ENCODE measurements at regions not wholly inside any gene's neighbourhood (a gene's known extent, or its start where the extent isn't known, plus 50 kb on each side); places are given as distances from the start of the nearest gene placed in this dataset.
"Not testable (repeated sequence)": the region's sequence is repeated elsewhere in the genome, so short reads cannot be mapped to it uniquely, and the experiment has no call there.

DNA sequence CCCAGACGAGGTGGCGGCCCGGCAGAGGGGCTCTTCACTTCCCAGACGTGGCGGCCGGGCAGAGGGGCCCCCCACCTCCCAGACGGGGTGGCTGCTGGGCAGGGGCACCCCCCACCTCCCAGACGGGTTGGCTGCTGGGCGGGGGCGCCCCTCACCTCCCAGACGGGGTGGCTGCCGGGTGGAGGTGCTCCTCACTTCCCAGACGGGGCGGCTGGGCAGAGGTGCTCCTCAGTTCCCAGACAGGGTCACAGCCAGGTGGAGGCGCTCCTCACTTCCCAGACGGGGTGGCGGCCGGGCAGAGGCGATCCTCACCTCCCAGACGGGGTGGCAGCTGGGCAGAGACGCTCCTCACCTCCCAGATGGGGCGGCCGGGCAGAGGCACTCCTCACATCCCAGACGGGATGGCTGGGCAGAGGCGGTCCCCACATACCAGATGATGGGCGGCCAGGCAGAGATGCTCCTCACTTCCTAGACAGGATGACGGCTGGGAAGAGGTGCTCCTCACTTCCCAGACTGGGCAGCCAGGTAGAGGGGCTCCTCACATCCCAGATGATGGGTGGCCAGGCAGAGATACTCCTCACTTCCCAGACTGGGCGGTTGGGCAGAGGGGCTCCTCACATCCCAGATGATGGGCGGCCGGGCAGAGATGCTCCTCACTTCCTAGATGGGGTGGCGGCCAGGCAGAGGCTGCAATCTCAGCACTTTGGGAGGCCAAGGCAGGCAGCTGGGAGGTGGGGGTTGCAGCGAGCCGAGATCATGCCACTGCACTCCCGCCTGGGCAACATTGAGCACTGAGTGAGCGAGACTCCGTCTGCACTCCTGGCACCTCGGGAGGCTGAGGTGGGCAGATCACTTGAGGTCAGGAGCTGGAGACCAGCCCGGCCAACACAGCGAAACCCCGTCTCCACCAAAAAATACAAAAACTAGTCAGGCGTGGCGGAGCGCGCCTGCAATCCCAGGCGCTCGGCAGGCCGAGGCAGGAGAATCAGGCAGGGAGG is 391.6 kb upstream of the CYLC2 start:
- H3K9me3 Mint-ChIP-seq: peaks cover 6 to 30% (median 18%) of the 10 kb centered on the region in 5 donors

GRCh38 chr9:102594241-102594640 is 400.9 kb upstream of the CYLC2 start:
- DNase-seq: no peak
- no peaks in the 10 kb centered on the region for H3K9me3 ChIP-seq (ENCODE audit: low read length)
- Mint-ChIP-seq H3K36me3 (no peaks in the 10 kb centered on the region), H3K27ac (no peak overlapping the region), H3K9me3 (peaks cover under 1 to 23% (median 16%) of the 10 kb centered on the region in 5 donors), H3K27me3 (no peaks in the 10 kb centered on the region), H3K4me1 (no peaks in the 10 kb centered on the region), H3K4me3 (no peak overlapping the region)
- H3K27me3 ChIP-seq (ENCODE audit: insufficient read depth, low read length, poor library complexity, severe bottlenecking): no peaks in the 10 kb centered on the region
- POLR2A ChIA-PET: no interaction called here
- H3K4me1 ChIP-seq (ENCODE audit: insufficient read depth, low read length): no peaks in the 10 kb centered on the region
- H3K4me3 ChIP-seq (ENCODE audit: low read length): no peak overlapping the region
- CTCF ChIA-PET: no interaction called here
- no peaks in the 10 kb centered on the region for H3K36me3 ChIP-seq (ENCODE audit: insufficient read depth, low read length)
- H3K27ac ChIP-seq (ENCODE audit: low read depth, low read length): no peak overlapping the region

More for the DNA sequence above, 391.6 kb upstream of the CYLC2 start:
- H3K9me3 ChIP-seq (ENCODE audit: low read length); H3K27ac ChIP-seq (ENCODE audit: low read depth, low read length); H3K4me3 Mint-ChIP-seq; POLR2A ChIA-PET; H3K36me3 Mint-ChIP-seq; H3K4me1 Mint-ChIP-seq; H3K36me3 ChIP-seq (ENCODE audit: insufficient read depth, low read length); H3K27ac Mint-ChIP-seq; H3K4me3 ChIP-seq (ENCODE audit: low read length); H3K4me1 ChIP-seq (ENCODE audit: insufficient read depth, low read length); CTCF ChIA-PET; H3K27me3 Mint-ChIP-seq; H3K27me3 ChIP-seq (ENCODE audit: insufficient read depth, low read length, poor library complexity, severe bottlenecking): not testable (repeated sequence)
- peak in 1 of 5 donors; percentile 36 for DNase-seq

DNA sequence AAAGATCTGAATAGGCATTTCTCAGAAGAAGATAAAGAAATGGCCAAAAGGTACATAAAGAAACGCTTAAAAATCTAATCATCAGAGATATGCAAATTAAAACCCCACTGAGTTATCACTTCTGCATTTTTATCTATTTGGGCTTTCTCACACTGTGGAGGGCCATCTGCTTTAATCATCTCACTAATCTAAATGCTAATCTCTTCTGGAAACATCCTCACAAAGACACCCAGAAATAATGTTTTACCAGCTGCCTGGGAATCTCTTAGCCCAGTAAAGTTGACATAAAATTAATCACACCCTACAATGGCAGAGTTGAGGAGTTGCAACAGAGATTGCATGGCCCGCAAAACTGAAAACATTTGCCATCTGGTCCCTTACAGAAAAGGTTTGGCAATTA is 407.9 kb upstream of the CYLC2 start:
- no peak overlapping the region for H3K27ac ChIP-seq (ENCODE audit: low read depth, low read length)
- Mint-ChIP-seq H3K4me1 (no peaks in the 10 kb centered on the region), H3K9me3 (peaks cover 0 to 27% (median 4%) of the 10 kb centered on the region in 5 donors), H3K36me3 (no peaks in the 10 kb centered on the region), H3K27me3 (no peaks in the 10 kb centered on the region), H3K27ac (no peak overlapping the region), H3K4me3 (no peak overlapping the region)
- no peaks in the 10 kb centered on the region for H3K9me3 ChIP-seq (ENCODE audit: low read length)
- DNase-seq: no peak
- H3K27me3 ChIP-seq (ENCODE audit: insufficient read depth, low read length, poor library complexity, severe bottlenecking): no peaks in the 10 kb centered on the region
- no peak overlapping the region for H3K4me3 ChIP-seq (ENCODE audit: low read length)
- H3K36me3 ChIP-seq (ENCODE audit: insufficient read depth, low read length): no peaks in the 10 kb centered on the region
- ChIA-PET POLR2A (no interaction called here), CTCF (no interaction called here)
- no peaks in the 10 kb centered on the region for H3K4me1 ChIP-seq (ENCODE audit: insufficient read depth, low read length)

DNA sequence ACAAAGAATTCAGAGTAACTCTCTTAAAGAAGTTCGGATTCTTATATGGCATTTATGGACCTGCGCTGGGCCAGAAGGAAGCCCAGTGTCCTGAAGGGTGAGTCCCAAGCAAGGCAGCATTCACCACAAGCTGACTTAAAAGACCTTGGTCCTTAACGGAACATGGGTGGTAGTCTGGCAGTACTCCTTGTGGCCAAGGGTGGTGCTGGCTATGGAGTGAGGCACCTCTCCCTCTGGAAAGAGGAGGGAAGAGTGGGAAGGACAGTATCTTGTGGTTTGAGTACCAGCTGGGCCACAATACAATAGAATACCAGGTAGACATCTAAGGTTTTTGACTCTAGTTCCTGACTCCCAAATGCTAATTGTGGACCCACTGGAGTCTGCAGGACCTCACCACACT is 425.7 kb upstream of the CYLC2 start:
- H3K27ac ChIP-seq (ENCODE audit: low read depth, low read length): no peak overlapping the region
- H3K9me3 ChIP-seq (ENCODE audit: low read length): no peaks in the 10 kb centered on the region
- peaks cover 2 to 43% (median 12%) of the 10 kb centered on the region in 5 donors for H3K9me3 Mint-ChIP-seq
- H3K4me1 ChIP-seq (ENCODE audit: insufficient read depth, low read length): no peaks in the 10 kb centered on the region
- no peaks in the 10 kb centered on the region for H3K36me3 ChIP-seq (ENCODE audit: insufficient read depth, low read length)
- H3K27me3 ChIP-seq (ENCODE audit: insufficient read depth, low read length, poor library complexity, severe bottlenecking): no peaks in the 10 kb centered on the region
- POLR2A ChIA-PET: no interaction called here
- H3K4me3 Mint-ChIP-seq: no peak overlapping the region
- H3K4me1 Mint-ChIP-seq: no peaks in the 10 kb centered on the region
- no peaks in the 10 kb centered on the region for H3K36me3 Mint-ChIP-seq
- no peak overlapping the region for H3K27ac Mint-ChIP-seq
- no peak for DNase-seq
- H3K27me3 Mint-ChIP-seq: no peaks in the 10 kb centered on the region
- H3K4me3 ChIP-seq (ENCODE audit: low read length): no peak overlapping the region
- CTCF ChIA-PET: no interaction called here

GRCh38 chr9:102551346-102551745 is 443.8 kb upstream of the CYLC2 start:
- DNase-seq: no peak
- H3K27ac Mint-ChIP-seq: no peak overlapping the region
- peaks cover 9 to 34% (median 22%) of the 10 kb centered on the region in 5 donors for H3K9me3 Mint-ChIP-seq
- Histone ChIP-seq H3K4me1 (ENCODE audit: insufficient read depth, low read length) (no peaks in the 10 kb centered on the region), H3K36me3 (ENCODE audit: insufficient read depth, low read length) (no peaks in the 10 kb centered on the region), H3K27me3 (ENCODE audit: insufficient read depth, low read length, poor library complexity, severe bottlenecking) (no peaks in the 10 kb centered on the region), H3K4me3 (ENCODE audit: low read length) (no peak overlapping the region), H3K9me3 (ENCODE audit: low read length) (no peaks in the 10 kb centered on the region), H3K27ac (ENCODE audit: low read depth, low read length) (no peak overlapping the region)
- no peak overlapping the region for H3K4me3 Mint-ChIP-seq
- no peaks in the 10 kb centered on the region for H3K36me3 Mint-ChIP-seq
- POLR2A ChIA-PET: no interaction called here
- no peaks in the 10 kb centered on the region for H3K27me3 Mint-ChIP-seq
- no peaks in the 10 kb centered on the region for H3K4me1 Mint-ChIP-seq
- CTCF ChIA-PET: no interaction called here

- H3K4me3 Mint-ChIP-seq: no peak overlapping the region
- H3K27ac ChIP-seq (ENCODE audit: low read depth, low read length): no peak overlapping the region
- H3K36me3 Mint-ChIP-seq: no peaks in the 10 kb centered on the region
- no peaks in the 10 kb centered on the region for H3K27me3 ChIP-seq (ENCODE audit: insufficient read depth, low read length, poor library complexity, severe bottlenecking)
- peaks cover 9 to 32% (median 22%) of the 10 kb centered on the region in 5 donors for H3K9me3 Mint-ChIP-seq
- no peaks in the 10 kb centered on the region for H3K9me3 ChIP-seq (ENCODE audit: low read length)
- no peak for DNase-seq
- CTCF ChIA-PET: no interaction called here
- H3K4me1 Mint-ChIP-seq: no peaks in the 10 kb centered on the region
- H3K36me3 ChIP-seq (ENCODE audit: insufficient read depth, low read length): no peaks in the 10 kb centered on the region
- H3K27ac Mint-ChIP-seq: no peak overlapping the region
- no peaks in the 10 kb centered on the region for H3K4me1 ChIP-seq (ENCODE audit: insufficient read depth, low read length)
- POLR2A ChIA-PET: no interaction called here
- H3K4me3 ChIP-seq (ENCODE audit: low read length): no peak overlapping the region
- H3K27me3 Mint-ChIP-seq: no peaks in the 10 kb centered on the region
Observed at GRCh38 chr9:102550886-102551285, 444.2 kb upstream of the CYLC2 start.

- Histone ChIP-seq H3K4me1 (ENCODE audit: insufficient read depth, low read length) (no peaks in the 10 kb centered on the region), H3K4me3 (ENCODE audit: low read length) (no peak overlapping the region), H3K27me3 (ENCODE audit: insufficient read depth, low read length, poor library complexity, severe bottlenecking) (no peaks in the 10 kb centered on the region), H3K27ac (ENCODE audit: low read depth, low read length) (no peak overlapping the region), H3K9me3 (ENCODE audit: low read length) (no peaks in the 10 kb centered on the region), H3K36me3 (ENCODE audit: insufficient read depth, low read length) (no peaks in the 10 kb centered on the region)
- no peak for DNase-seq
- POLR2A ChIA-PET: no interaction called here
- H3K4me1 Mint-ChIP-seq: no peaks in the 10 kb centered on the region
- H3K27me3 Mint-ChIP-seq: no peaks in the 10 kb centered on the region
- H3K27ac Mint-ChIP-seq: no peak overlapping the region
- H3K36me3 Mint-ChIP-seq: no peaks in the 10 kb centered on the region
- H3K9me3 Mint-ChIP-seq: peaks cover 9 to 36% (median 26%) of the 10 kb centered on the region in 5 donors
- CTCF ChIA-PET: no interaction called here
- H3K4me3 Mint-ChIP-seq: no peak overlapping the region
Observed at GRCh38 chr9:102550266-102550665, 444.9 kb upstream of the CYLC2 start.

DNA sequence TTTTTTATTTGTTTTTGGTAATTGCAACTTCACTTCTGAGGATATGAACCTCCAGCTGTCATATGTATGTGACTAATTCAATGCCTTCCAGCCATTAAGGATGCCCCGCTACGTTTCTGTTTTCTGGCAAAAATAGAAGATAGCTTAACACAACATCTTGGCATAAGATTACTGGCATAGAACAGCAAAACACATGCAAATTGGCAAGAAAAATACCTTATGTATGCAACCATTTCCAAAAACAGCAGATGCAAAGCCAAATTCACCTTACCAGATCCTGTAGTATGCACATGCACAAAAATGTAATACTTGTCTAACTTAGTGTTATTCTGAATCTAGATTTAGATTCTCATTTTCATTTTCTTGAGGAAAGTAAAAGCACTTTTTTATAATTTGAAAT is 461.1 kb upstream of the CYLC2 start:
- Mint-ChIP-seq H3K4me3 (no peak overlapping the region), H3K4me1 (no peaks in the 10 kb centered on the region), H3K9me3 (peaks cover 0 to 21% (median 0%) of the 10 kb centered on the region in 5 donors), H3K27me3 (no peaks in the 10 kb centered on the region), H3K36me3 (no peaks in the 10 kb centered on the region), H3K27ac (no peak overlapping the region)
- Histone ChIP-seq H3K27me3 (ENCODE audit: insufficient read depth, low read length, poor library complexity, severe bottlenecking) (no peaks in the 10 kb centered on the region), H3K4me3 (ENCODE audit: low read length) (no peak overlapping the region), H3K27ac (ENCODE audit: low read depth, low read length) (no peak overlapping the region), H3K9me3 (ENCODE audit: low read length) (no peaks in the 10 kb centered on the region), H3K36me3 (ENCODE audit: insufficient read depth, low read length) (no peaks in the 10 kb centered on the region), H3K4me1 (ENCODE audit: insufficient read depth, low read length) (no peaks in the 10 kb centered on the region)
- POLR2A ChIA-PET: no interaction called here
- CTCF ChIA-PET: no interaction called here
- DNase-seq: no peak

Measured in CD8-positive, alpha-beta memory T cell (primary cell).